Glutamatergic neuron (in vitro differentiated cells): ENCODE measurements at regions not wholly inside any gene's neighbourhood (a gene's known extent, or its start where the extent isn't known, plus 50 kb on each side); places are given as distances from the start of the nearest gene placed in this dataset.
"Not testable (repeated sequence)": the region's sequence is repeated elsewhere in the genome, so short reads cannot be mapped to it uniquely, and the experiment has no call there.

Source experiments
- DNase-seq: peaks from one replicate; pipeline ENCODE4 v3.0.0; 2022
- H3K27ac Mint-ChIP-seq: one replicate; pipeline ENCODE4 v1.8.0; 2020; ENCODE audit warnings: mild to moderate bottlenecking, mixed read lengths, inconsistent platforms; ENCODE audit not compliant: unreplicated experiment
- H3K27me3 Mint-ChIP-seq: one replicate; pipeline ENCODE4 v1.8.0; 2020; ENCODE audit warnings: mild to moderate bottlenecking, moderate library complexity, mixed read lengths, inconsistent platforms; ENCODE audit not compliant: unreplicated experiment
- H3K36me3 Mint-ChIP-seq: one replicate; pipeline ENCODE4 v1.8.0; 2020; ENCODE audit warnings: mild to moderate bottlenecking, mixed read lengths, inconsistent platforms; ENCODE audit not compliant: unreplicated experiment
- H3K4me1 Mint-ChIP-seq: one replicate; pipeline ENCODE4 v1.8.0; 2020; ENCODE audit warnings: mild to moderate bottlenecking, low read depth, mixed read lengths, inconsistent platforms; ENCODE audit not compliant: unreplicated experiment
- H3K4me3 Mint-ChIP-seq: one replicate; pipeline ENCODE4 v1.8.0; 2020; ENCODE audit warnings: mild to moderate bottlenecking, mixed read lengths, inconsistent platforms; ENCODE audit not compliant: unreplicated experiment
- H3K9me3 Mint-ChIP-seq: one replicate; pipeline ENCODE4 v1.8.0; 2020; ENCODE audit warnings: mild to moderate bottlenecking, moderate library complexity, mixed read lengths, inconsistent platforms; ENCODE audit not compliant: unreplicated experiment
- CTCF ChIP-seq: fragments of 200-600 bp; sonication (generic); IDR thresholded peaks from one replicate; pipeline ENCODE4 v1.5.0; 2021; ENCODE audit not compliant: partially characterized antibody, unreplicated experiment

GRCh38 chr5:96316017-96316416 is 117.0 kb downstream of the PCSK1 start:
- no peak for TF ChIP-seq CTCF
- Mint-ChIP-seq H3K9me3 (peaks cover 1% of the 10 kb centered on the region), H3K27ac (no peak overlapping the region), H3K4me1 (peaks cover 4% of the 10 kb centered on the region), H3K36me3 (peaks cover 8% of the 10 kb centered on the region), H3K27me3 (no peaks in the 10 kb centered on the region), H3K4me3 (no peak overlapping the region)
- DNase-seq, result no peak

- H3K27me3 Mint-ChIP-seq, result no peaks in the 10 kb centered on the region
- H3K36me3 Mint-ChIP-seq, result peaks cover 14% of the 10 kb centered on the region
- no peak for DNase-seq
- H3K27ac Mint-ChIP-seq, result no peak overlapping the region
- H3K4me1 Mint-ChIP-seq, result peaks cover 4% of the 10 kb centered on the region
- TF ChIP-seq CTCF, result no peak
- H3K9me3 Mint-ChIP-seq, result peaks cover 3% of the 10 kb centered on the region
- H3K4me3 Mint-ChIP-seq, result no peak overlapping the region
Measured at GRCh38 chr5:96315431-96315830, 117.6 kb downstream of the PCSK1 start.

GRCh38 chr5:96312383-96312782 is 120.7 kb downstream of the PCSK1 start:
- no peak overlapping the region for H3K27ac Mint-ChIP-seq
- H3K9me3 Mint-ChIP-seq, result peaks cover 5% of the 10 kb centered on the region
- peaks cover 4% of the 10 kb centered on the region for H3K4me1 Mint-ChIP-seq
- H3K36me3 Mint-ChIP-seq, result peaks cover 30% of the 10 kb centered on the region
- H3K27me3 Mint-ChIP-seq, result no peaks in the 10 kb centered on the region
- TF ChIP-seq CTCF, result no peak
- no peak overlapping the region for H3K4me3 Mint-ChIP-seq
- no peak for DNase-seq

GRCh38 chr5:96307047-96307446 is 126.0 kb downstream of the PCSK1 start:
- H3K9me3 Mint-ChIP-seq, H3K4me3 Mint-ChIP-seq, DNase-seq, H3K27me3 Mint-ChIP-seq, H3K4me1 Mint-ChIP-seq, H3K27ac Mint-ChIP-seq: not testable (repeated sequence)
- peaks cover 48% of the 10 kb centered on the region for H3K36me3 Mint-ChIP-seq

GRCh38 chr5:96302174-96302738 is 130.8 kb downstream of the PCSK1 start:
- H3K27me3 Mint-ChIP-seq, result peaks cover 3% of the 10 kb centered on the region
- DNase-seq, result no peak
- TF ChIP-seq CTCF, result no peak
- no peak overlapping the region for H3K27ac Mint-ChIP-seq
- H3K4me1 Mint-ChIP-seq, result peaks cover 5% of the 10 kb centered on the region
- H3K4me3 Mint-ChIP-seq, result no peak overlapping the region
- peaks cover 3% of the 10 kb centered on the region for H3K9me3 Mint-ChIP-seq
- peaks cover 26% of the 10 kb centered on the region for H3K36me3 Mint-ChIP-seq
